Heart right ventricle (tissue), 16 donors: ENCODE measurements at regions not wholly inside any gene's neighbourhood (a gene's known extent, or its start where the extent isn't known, plus 50 kb on each side); places are given as distances from the start of the nearest gene placed in this dataset.

ENCODE experiments used
- ATAC-seq, 8 donors: fragments of 200-7000 bp; cut with Tn5 transposase; one replicate each; pipeline ENCODE4 v1.9.1; 2020; ENCODE audit warnings: mild to moderate bottlenecking in 8 of 8, moderate library complexity in 8 of 8, moderate number of reproducible peaks in 1 of 8
- DNase-seq, 2 donors: peaks; one replicate each; pipeline ENCODE4 v3.0.0-alpha.2; 2020
- H3K27ac ChIP-seq, 10 donors: fragments of 200-600 bp; sonication (generic) in 2 of 10; one replicate each; pipeline versions ENCODE4 v1.5.0 to v1.8.0; 2020 to 2022; ENCODE audit warnings: mild to moderate bottlenecking in 3 of 10
- H3K27me3 ChIP-seq, 7 donors: fragments of 200-600 bp; one replicate each; pipeline ENCODE4 v1.8.0; 2021 to 2022; ENCODE audit warnings: mild to moderate bottlenecking in 2 of 7
- H3K36me3 ChIP-seq, 9 donors: fragments of 200-600 bp; sonication (generic) in 1 of 9; one replicate each; pipeline versions ENCODE4 v1.5.0 to v1.8.0; 2020 to 2022; ENCODE audit warnings: mild to moderate bottlenecking in 2 of 9
- H3K4me1 ChIP-seq, 9 donors: fragments of 200-600 bp; sonication (generic) in 1 of 9; one replicate each; pipeline versions ENCODE4 v1.5.0 to v1.8.0; 2020 to 2022; ENCODE audit warnings: mild to moderate bottlenecking in 4 of 9
- H3K4me3 ChIP-seq, 10 donors: fragments of 200-600 bp; sonication (generic) in 2 of 10; one replicate each; pipeline versions ENCODE4 v1.5.0 to v1.8.0; 2020 to 2022; ENCODE audit warnings: mild to moderate bottlenecking in 7 of 10, moderate library complexity in 2 of 10
- H3K9me3 ChIP-seq, 11 donors: fragments of 200-600 bp in 10 of 11; sonication (generic) in 2 of 11; one replicate each; pipeline versions ENCODE4 v1.5.0 to v1.8.0; 2013 to 2022; ENCODE audit warnings: mild to moderate bottlenecking in 2 of 11, control low read depth in 1 of 11, moderate library complexity in 1 of 11
- CTCF ChIP-seq, 9 donors: fragments of 200-600 bp; sonication (generic) in 2 of 9; IDR thresholded peaks; one replicate each; pipeline versions ENCODE4 v1.5.0 to v1.8.0; 2021 to 2022; ENCODE audit warnings: antibody characterized with exemption in 9 of 9, mild to moderate bottlenecking in 5 of 9, moderate library complexity in 1 of 9
- WGBS, 2 donors: extraction: QIAGEN DNeasy Blood & Tissue Kit; methylation state at CpG; one replicate each; pipeline ENCODE4 v1.1.7; 2013; ENCODE audit warnings: inconsistent platforms in 1 of 2; 5-methylcytosine and 5-hydroxymethylcytosine counted together
- intact Hi-C, 10 donors: fragments of 100-400 bp; cut with DNase I; formaldehyde crosslinking; loops; one replicate each; pipeline versions ENCODE4 v1.11.1 to v1.14.2; 2022
- donor health status: Arrhythmogenic right ventricular cardiomyopathy.
- donor health status: ischemic (EF 13 %, LVEDD 7.1; RV severe dilation, severe dysfunction).
- donor health status: healthy with polysubstance abuse.
- donor health status: DM: no; HTN: yes; CAD: no.
- donor health status: DM: no; HTN: no; CAD: no.
- donor health status: ischemic (EF 25% LVEDD 6.9; RV normal size, moderate dysfunction).
- donor health status: ischemic (EF 25% LVEDD 5.7; RV mildly dilated, moderate dysfunction).
- donor health status: healthy.
- donor health status: DM: yes; HTN: yes; CAD: no.
- donor health status: Ischemic cardiomyopathy.
- donor health status: ischemic (EF 35%, LVEDD 5.7; RV mildly dilated, moderate dysfunction).
- donor health status: nonischemic (EF 11% LVEDD 7.7; RV severe dilation, severe dysfunction).
- donor health status: DM: yes; HTN: yes; CAD: no.
- donor health status: PGD.
- donor health status: ischemic (EF 29% LVEDD 5.4; RV normal size, mild dysfunction).
- donor health status: nonischemic (EF 23%, LVEDD 6.1; RV moderate dilation, normal function).

DNA sequence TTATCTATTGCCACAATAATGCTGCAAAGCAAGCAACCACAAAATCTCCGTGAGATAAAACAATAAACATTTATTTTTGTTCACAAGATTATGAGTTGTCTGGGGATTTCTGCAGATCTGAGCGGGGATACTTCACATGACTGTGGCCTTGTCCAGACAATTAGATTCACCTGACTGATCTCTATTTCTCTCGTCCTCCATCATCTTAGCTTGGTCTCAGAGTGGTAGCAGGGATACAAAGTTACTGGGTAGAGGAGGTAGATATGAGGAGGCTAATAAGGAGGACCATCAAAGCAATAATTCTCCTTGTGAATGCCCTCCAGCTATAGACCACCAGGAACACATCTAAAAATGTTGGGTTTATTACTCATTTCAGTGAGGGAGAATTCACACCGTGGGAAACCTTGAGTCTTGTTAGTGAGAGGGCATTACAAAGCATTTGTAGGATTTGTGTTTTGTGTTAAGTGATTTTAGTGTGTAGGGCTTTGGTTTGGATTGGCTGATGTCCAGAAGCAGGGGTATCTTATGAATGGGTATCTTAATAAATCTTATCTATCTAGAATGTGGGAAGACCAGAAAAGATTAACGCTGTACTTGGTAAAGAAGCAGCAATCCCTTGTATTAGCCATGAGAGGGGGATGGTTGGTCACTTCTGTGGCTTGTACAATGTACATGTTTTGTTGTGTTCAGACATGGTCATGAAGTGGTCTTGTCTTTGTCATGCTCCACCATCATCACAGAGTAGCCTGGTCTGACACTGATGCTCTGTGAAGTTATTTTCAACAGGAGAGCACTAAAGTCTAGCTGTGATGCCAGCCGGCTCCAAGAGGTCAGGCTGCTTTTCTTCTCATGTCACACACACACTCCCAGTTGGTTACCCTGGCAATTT lies 287.6 kb upstream of the STT3B start:
- Histone ChIP-seq H3K27me3 (no peaks in the 10 kb centered on the region), H3K36me3 (no peaks in the 10 kb centered on the region), H3K4me1 (peaks cover 0 to 6% (median 0%) of the 10 kb centered on the region in 9 donors), H3K9me3 (no peaks in the 10 kb centered on the region), H3K4me3 (no peak overlapping the region), H3K27ac (no peak overlapping the region)
- WGBS, 2 donors = 80 to 89% methylated on average over 6 of the region's 6 CpGs
- intact Hi-C loops = no loop called here
- DNase-seq (no peak), ATAC-seq (no peak)
- TF ChIP-seq CTCF (IDR thresholded peaks at IDR 0.05) = no peak

GRCh38 chr3:31246293-31247062 lies 286.2 kb upstream of the STT3B start:
- no peaks in the 10 kb centered on the region for H3K36me3 ChIP-seq
- no peaks in the 10 kb centered on the region for H3K9me3 ChIP-seq
- intact Hi-C loops = no loop called here
- H3K27me3 ChIP-seq = no peaks in the 10 kb centered on the region
- DNase-seq (no peak), ATAC-seq (no peak)
- no peak for TF ChIP-seq CTCF (IDR thresholded peaks at IDR 0.05)
- no peaks in the 10 kb centered on the region for H3K4me1 ChIP-seq
- H3K27ac ChIP-seq = no peak overlapping the region
- H3K4me3 ChIP-seq = no peak overlapping the region
- WGBS, 2 donors = 64 to 65% methylated on average over 2 of the region's 2 CpGs

DNA sequence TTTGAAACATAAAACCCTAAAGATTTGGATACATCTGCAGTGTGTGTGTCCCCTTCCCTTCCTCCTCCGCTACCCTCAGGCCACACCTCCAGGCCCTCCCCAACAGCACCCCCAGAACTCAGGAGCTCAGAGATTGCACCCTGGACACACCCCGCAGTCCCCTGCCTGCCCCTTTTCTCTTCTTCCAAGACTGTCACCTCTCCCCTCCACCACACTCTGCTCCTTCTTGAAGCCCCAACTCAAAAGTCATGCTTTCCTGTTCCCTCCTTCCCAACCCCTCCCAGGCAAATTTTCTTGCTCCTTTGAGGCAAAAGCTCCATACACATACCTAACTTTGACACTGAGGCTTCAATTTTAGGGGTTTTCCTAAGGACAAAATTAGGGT lies 285.7 kb upstream of the STT3B start:
- H3K27ac ChIP-seq = no peak overlapping the region
- no peak for TF ChIP-seq CTCF (IDR thresholded peaks at IDR 0.05)
- no peaks in the 10 kb centered on the region for H3K9me3 ChIP-seq
- no peak for ATAC-seq
- no peaks in the 10 kb centered on the region for H3K36me3 ChIP-seq
- no peaks in the 10 kb centered on the region for H3K27me3 ChIP-seq
- 90 to 93% methylated on average over 2 of the region's 2 CpGs for WGBS, 2 donors
- no peak for DNase-seq
- no peaks in the 10 kb centered on the region for H3K4me1 ChIP-seq
- H3K4me3 ChIP-seq = no peak overlapping the region
- intact Hi-C loops = no loop called here

- H3K4me1 ChIP-seq = no peaks in the 10 kb centered on the region
- H3K36me3 ChIP-seq = no peaks in the 10 kb centered on the region
- no peak for TF ChIP-seq CTCF (IDR thresholded peaks at IDR 0.05)
- no peak overlapping the region for H3K27ac ChIP-seq
- DNase-seq = no peak
- intact Hi-C loops = no loop called here
- WGBS, 2 donors = 82 to 85% methylated on average over 5 of the region's 5 CpGs
- no peaks in the 10 kb centered on the region for H3K9me3 ChIP-seq
- no peaks in the 10 kb centered on the region for H3K27me3 ChIP-seq
- H3K4me3 ChIP-seq = no peak overlapping the region
- no peak for ATAC-seq
These were observed 284.7 kb upstream of the STT3B start for GRCh38 chr3:31247850-31248562.
